Liver (tissue), 7 donors: ENCODE measurements at regions not wholly inside any gene's neighbourhood (a gene's known extent, or its start where the extent isn't known, plus 50 kb on each side); places are given as distances from the start of the nearest gene placed in this dataset.

Source experiments
- DNase-seq: peaks from one replicate; pipeline ENCODE4 v3.0.0-alpha.2; 2017; ENCODE audit warnings: low spot score
- H3K27ac ChIP-seq, 2 donors: one replicate each; pipeline ENCODE4 v1.7.0; 2013; ENCODE audit warnings: inconsistent platforms in 2 of 2, low read length in 2 of 2, control low read depth in 1 of 2, low read depth in 1 of 2, mild to moderate bottlenecking in 1 of 2
- H3K27me3 ChIP-seq, 4 donors: one replicate each; pipeline versions ENCODE4 v1.6.1 to v1.7.0; 2013; ENCODE audit warnings: low read length in 3 of 4, inconsistent platforms in 1 of 4, mild to moderate bottlenecking in 1 of 4, moderate library complexity in 1 of 4; ENCODE audit not compliant: control insufficient read depth in 4 of 4, insufficient read depth in 4 of 4
- H3K36me3 ChIP-seq, 4 donors: one replicate each; pipeline versions ENCODE4 v1.6.1 to v1.7.0; 2013; ENCODE audit warnings: low read length in 3 of 4, mild to moderate bottlenecking in 3 of 4, low read depth in 1 of 4, moderate library complexity in 1 of 4; ENCODE audit not compliant: control insufficient read depth in 4 of 4, insufficient read depth in 3 of 4
- H3K4me1 ChIP-seq, 4 donors: one replicate each; pipeline versions ENCODE4 v1.6.1 to v1.7.0; 2013; ENCODE audit warnings: low read length in 3 of 4, mild to moderate bottlenecking in 3 of 4, moderate library complexity in 1 of 4; ENCODE audit not compliant: control insufficient read depth in 4 of 4, insufficient read depth in 4 of 4
- H3K4me3 ChIP-seq, 3 donors: one replicate each; pipeline versions ENCODE4 v1.6.1 to v1.7.0; 2013; ENCODE audit warnings: low read length in 3 of 3, control low read depth in 1 of 3, low read depth in 1 of 3, mild to moderate bottlenecking in 1 of 3
- H3K9ac ChIP-seq, 2 donors: one replicate each; pipeline ENCODE4 v1.7.0; 2013; ENCODE audit warnings: low read length in 2 of 2, mild to moderate bottlenecking in 2 of 2, moderate library complexity in 2 of 2, control low read depth in 1 of 2, low read depth in 1 of 2
- H3K9me3 ChIP-seq, 4 donors: one replicate each; pipeline versions ENCODE4 v1.6.1 to v1.7.0; 2013; ENCODE audit warnings: low read length in 3 of 4; ENCODE audit not compliant: control insufficient read depth in 4 of 4
- ATF3 ChIP-seq: IDR thresholded peaks from 2 replicates; pipeline ENCODE4 v1.6.1; 2016; ENCODE audit warnings: antibody characterized with exemption
- EGR1 ChIP-seq, 2 donors: IDR thresholded peaks; 2 replicates each; pipeline ENCODE4 v1.6.1; 2016 to 2018; ENCODE audit warnings: antibody characterized with exemption in 2 of 2, low read depth in 2 of 2
- FOXA1 ChIP-seq: IDR thresholded peaks from 2 replicates; pipeline ENCODE4 v1.6.1; 2016; ENCODE audit warnings: antibody characterized with exemption
- FOXA2 ChIP-seq: IDR thresholded peaks from 2 replicates; pipeline ENCODE4 v1.6.1; 2016; ENCODE audit warnings: antibody characterized with exemption
- GABPA ChIP-seq, 2 donors: IDR thresholded peaks in 1 of 2; conservative IDR thresholded peaks in 1 of 2; 2 replicates each; pipeline ENCODE4 v1.6.1; 2016; ENCODE audit warnings: antibody characterized with exemption in 2 of 2, mild to moderate bottlenecking in 1 of 2, moderate library complexity in 1 of 2
- HNF4A ChIP-seq, 2 donors: conservative IDR thresholded peaks; 2 replicates each; pipeline ENCODE4 v1.6.1; 2016; ENCODE audit warnings: antibody characterized with exemption in 2 of 2, mild to moderate bottlenecking in 2 of 2
- HNF4G ChIP-seq: IDR thresholded peaks from 2 replicates; pipeline ENCODE4 v1.6.1; 2016; ENCODE audit warnings: antibody characterized with exemption
- JUND ChIP-seq, 2 donors: IDR thresholded peaks; 2 replicates each; pipeline ENCODE4 v1.6.1; 2016; ENCODE audit warnings: antibody characterized with exemption in 2 of 2
- MAX ChIP-seq: IDR thresholded peaks from 2 replicates; pipeline ENCODE4 v1.6.1; 2016; ENCODE audit warnings: antibody characterized with exemption
- NR2F2 ChIP-seq: IDR thresholded peaks from 2 replicates; pipeline ENCODE4 v1.6.1; 2016; ENCODE audit warnings: antibody characterized with exemption
- RAD21 ChIP-seq, 2 donors: IDR thresholded peaks; 2 replicates each; pipeline ENCODE4 v1.6.1; 2016; ENCODE audit warnings: antibody characterized with exemption in 2 of 2, mild to moderate bottlenecking in 2 of 2
- REST ChIP-seq: IDR thresholded peaks from 2 replicates; pipeline ENCODE4 v1.6.1; 2016; ENCODE audit warnings: antibody characterized with exemption, mild to moderate bottlenecking
- RXRA ChIP-seq, 2 donors: IDR thresholded peaks; 2 replicates each; pipeline ENCODE4 v1.6.1; 2017 to 2018; ENCODE audit warnings: antibody characterized with exemption in 2 of 2, mild to moderate bottlenecking in 1 of 2
- SP1 ChIP-seq: IDR thresholded peaks from 2 replicates; pipeline ENCODE4 v1.6.1; 2018; ENCODE audit warnings: antibody characterized with exemption, mild to moderate bottlenecking
- TAF1 ChIP-seq: conservative IDR thresholded peaks from 2 replicates; pipeline ENCODE4 v1.6.1; 2016; ENCODE audit warnings: antibody characterized with exemption, mild to moderate bottlenecking
- YY1 ChIP-seq: IDR thresholded peaks from 2 replicates; pipeline ENCODE4 v1.6.1; 2016; ENCODE audit warnings: antibody characterized with exemption, mild to moderate bottlenecking
- ZBTB33 ChIP-seq: IDR thresholded peaks from 2 replicates; pipeline ENCODE4 v1.6.1; 2016; ENCODE audit warnings: antibody characterized with exemption
- WGBS: extraction: QIAGEN DNeasy Blood & Tissue Kit; methylation state at CpG from one replicate; pipeline ENCODE4 v1.1.7; 2013; 5-methylcytosine and 5-hydroxymethylcytosine counted together
- donor health status: healthy.
- donor health status: healthy.
- donor health status: healthy.
- donor health status: healthy.

- Histone ChIP-seq H3K9me3 (no peaks in the 10 kb centered on the region), H3K4me3 (no peak overlapping the region), H3K36me3 (no peaks in the 10 kb centered on the region), H3K4me1 (no peaks in the 10 kb centered on the region), H3K27ac (no peak overlapping the region), H3K27me3 (no peaks in the 10 kb centered on the region), H3K9ac (no peak overlapping the region)
- DNase-seq = no peak
- 87% methylated on average over 2 of the region's 2 CpGs for WGBS
- no peak for TF ChIP-seq REST
- TF ChIP-seq RXRA (IDR thresholded peaks at IDR 0.05) = no peak
- TF ChIP-seq ATF3 = no peak
- TF ChIP-seq TAF1 = no peak
- no peak for TF ChIP-seq NR2F2
- TF ChIP-seq HNF4G = no peak
- no peak for TF ChIP-seq FOXA2
- no peak for TF ChIP-seq GABPA (IDR thresholded peaks at IDR 0.05 in 1 of 2, conservative IDR thresholded peaks at IDR 0.05 in 1 of 2)
- TF ChIP-seq ZBTB33 = no peak
- no peak for TF ChIP-seq RAD21 (IDR thresholded peaks at IDR 0.05)
- TF ChIP-seq HNF4A (conservative IDR thresholded peaks at IDR 0.05) = no peak
- TF ChIP-seq EGR1 (IDR thresholded peaks at IDR 0.05; ENCODE audit: low read depth in 2 of 2) = no peak
- no peak for TF ChIP-seq JUND (IDR thresholded peaks at IDR 0.05)
- TF ChIP-seq YY1 = no peak
- TF ChIP-seq SP1 = no peak
- no peak for TF ChIP-seq MAX
- TF ChIP-seq FOXA1 = no peak
Observed at GRCh38 chr9:113795811-113796392, 80.2 kb upstream of the ZNF618 start.

- Histone ChIP-seq H3K27ac (no peak overlapping the region), H3K9me3 (no peaks in the 10 kb centered on the region), H3K4me1 (no peaks in the 10 kb centered on the region), H3K27me3 (no peaks in the 10 kb centered on the region), H3K36me3 (no peaks in the 10 kb centered on the region), H3K9ac (no peak overlapping the region), H3K4me3 (no peak overlapping the region)
- 91% methylated on average over 13 of the region's 13 CpGs for WGBS
- TF ChIP-seq REST = no peak
- no peak for TF ChIP-seq TAF1
- TF ChIP-seq YY1 = no peak
- no peak for TF ChIP-seq HNF4G
- no peak for TF ChIP-seq EGR1 (IDR thresholded peaks at IDR 0.05; ENCODE audit: low read depth in 2 of 2)
- DNase-seq = peak; percentile 28
Observed at GRCh38 chr9:113796646-113797426, 79.3 kb upstream of the ZNF618 start.
